GM19372 (cell line): ENCODE measurements at regions not wholly inside any gene's neighbourhood (a gene's known extent, or its start where the extent isn't known, plus 50 kb on each side); places are given as distances from the start of the nearest gene placed in this dataset.
"Not testable (repeated sequence)": the region's sequence is repeated elsewhere in the genome, so short reads cannot be mapped to it uniquely, and the experiment has no call there.

ENCODE experiments used
- ATAC-seq: cut with Tn5 transposase; IDR thresholded peaks from one replicate; pipeline ENCODE4 v1.9.1; 2021; ENCODE audit warnings: mild to moderate bottlenecking, low read depth, moderate library complexity; ENCODE audit not compliant: unreplicated experiment

GRCh38 chr10:8275911-8276310 is 221.4 kb downstream of the GATA3 start:
- no peak for ATAC-seq

- no peak for ATAC-seq
Measured at GRCh38 chr10:8278099-8278498, 223.6 kb downstream of the GATA3 start.

GRCh38 chr10:8279598-8279997 is 225.1 kb downstream of the GATA3 start:
- no peak for ATAC-seq

GRCh38 chr10:8280946-8281345 is 226.5 kb downstream of the GATA3 start:
- ATAC-seq: no peak

- no peak for ATAC-seq
Measured at GRCh38 chr10:8282340-8282739, 227.9 kb downstream of the GATA3 start.

GRCh38 chr10:8283166-8283905 is 228.8 kb downstream of the GATA3 start:
- ATAC-seq: no peak

- no peak for ATAC-seq
Measured at GRCh38 chr10:8283986-8284385, 229.5 kb downstream of the GATA3 start.

- ATAC-seq: not testable (repeated sequence)
Measured at GRCh38 chr10:8285970-8286369, 231.5 kb downstream of the GATA3 start.

GRCh38 chr10:8288600-8288999 is 234.1 kb downstream of the GATA3 start:
- ATAC-seq: no peak

GRCh38 chr10:8289186-8289924 is 234.9 kb downstream of the GATA3 start:
- no peak for ATAC-seq

GRCh38 chr10:8294779-8295178 is 240.3 kb downstream of the GATA3 start:
- no peak for ATAC-seq

GRCh38 chr10:8295311-8295710 is 240.8 kb downstream of the GATA3 start:
- ATAC-seq: no peak

GRCh38 chr10:8296090-8296733 is 241.7 kb downstream of the GATA3 start:
- no peak for ATAC-seq

GRCh38 chr10:8296734-8297101 is 242.2 kb downstream of the GATA3 start:
- ATAC-seq: no peak

GRCh38 chr10:8297107-8297506 is 242.6 kb downstream of the GATA3 start:
- no peak for ATAC-seq

GRCh38 chr10:8297959-8298358 is 243.5 kb downstream of the GATA3 start:
- ATAC-seq: no peak

- no peak for ATAC-seq
Measured at GRCh38 chr10:8298896-8299570, 244.5 kb downstream of the GATA3 start.

GRCh38 chr10:8300925-8301324 is 246.4 kb downstream of the GATA3 start:
- no peak for ATAC-seq

- ATAC-seq: no peak
Measured at GRCh38 chr10:8301333-8301732, 246.8 kb downstream of the GATA3 start.

- no peak for ATAC-seq
Measured at GRCh38 chr10:8301831-8302230, 247.3 kb downstream of the GATA3 start.

- ATAC-seq: no peak
Measured at GRCh38 chr10:8302565-8302964, 248.1 kb downstream of the GATA3 start.
